Stimulated activated CD8-positive, alpha-beta memory T cell treated with anti-CD3 and anti-CD28 coated beads, Interleukin-4, amount 100 ng/mL, for 24 hours (primary cell): ENCODE measurements at regions not wholly inside any gene's neighbourhood (a gene's known extent, or its start where the extent isn't known, plus 50 kb on each side); places are given as distances from the start of the nearest gene placed in this dataset.

Experiments
- DNase-seq: peaks from one replicate; pipeline ENCODE4 v3.0.0-alpha.2; 2020; ENCODE audit warnings: low read depth

GRCh38 chr6:85192596-85192995 lies 257.3 kb upstream of the NT5E start:
- DNase-seq, result no peak

GRCh38 chr6:85192186-85192585 lies 257.7 kb upstream of the NT5E start:
- DNase-seq, result no peak

GRCh38 chr6:85191656-85192055 lies 258.2 kb upstream of the NT5E start:
- DNase-seq, result no peak

GRCh38 chr6:85186546-85187175 lies 263.2 kb upstream of the NT5E start:
- DNase-seq, result no peak

- DNase-seq, result no peak
Measured at GRCh38 chr6:85185977-85186376, 263.9 kb upstream of the NT5E start.

- no peak for DNase-seq
Measured at GRCh38 chr6:85183841-85184240, 266.0 kb upstream of the NT5E start.

- DNase-seq, result no peak
Measured at GRCh38 chr6:85172705-85173104, 277.2 kb upstream of the NT5E start.

GRCh38 chr6:85172161-85172560 lies 277.7 kb upstream of the NT5E start:
- DNase-seq, result no peak

GRCh38 chr6:85169189-85169588 lies 280.7 kb upstream of the NT5E start:
- no peak for DNase-seq

GRCh38 chr6:85168146-85168545 lies 281.7 kb upstream of the NT5E start:
- DNase-seq, result no peak

- no peak for DNase-seq
Measured at GRCh38 chr6:85166114-85166741, 283.7 kb upstream of the NT5E start.

- no peak for DNase-seq
Measured at GRCh38 chr6:85163156-85164080, 286.5 kb upstream of the NT5E start.

GRCh38 chr6:85157311-85157710 lies 292.6 kb upstream of the NT5E start:
- DNase-seq, result no peak

- DNase-seq, result no peak
Measured at GRCh38 chr6:85143676-85144075, 306.2 kb upstream of the NT5E start.

- no peak for DNase-seq
Measured at GRCh38 chr6:85137865-85138264, 312.0 kb upstream of the NT5E start.

GRCh38 chr6:85136310-85136709 lies 313.6 kb upstream of the NT5E start:
- no peak for DNase-seq

GRCh38 chr6:85135376-85136094 lies 314.3 kb upstream of the NT5E start:
- DNase-seq, result no peak

- DNase-seq, result no peak
Measured at GRCh38 chr6:85134172-85134571, 315.7 kb upstream of the NT5E start.

GRCh38 chr6:85132091-85132490 lies 317.8 kb upstream of the NT5E start:
- DNase-seq, result no peak

GRCh38 chr6:85130743-85131142 lies 319.1 kb upstream of the NT5E start:
- DNase-seq, result no peak

- no peak for DNase-seq
Measured at GRCh38 chr6:85129881-85130280, 320.0 kb upstream of the NT5E start.

GRCh38 chr6:85128781-85129180 lies 321.1 kb upstream of the NT5E start:
- DNase-seq, result no peak
